SK-N-MC (cell line): ENCODE measurements at regions not wholly inside any gene's neighbourhood (a gene's known extent, or its start where the extent isn't known, plus 50 kb on each side); places are given as distances from the start of the nearest gene placed in this dataset.
"Not testable (repeated sequence)": the region's sequence is repeated elsewhere in the genome, so short reads cannot be mapped to it uniquely, and the experiment has no call there.

Source experiments
- EZH2 ChIP-seq: fragments of 200-600 bp; sonication (generic); IDR thresholded peaks from one replicate; pipeline ENCODE4 v1.6.1; 2017; ENCODE audit warnings: antibody characterized with exemption
- POLR2AphosphoS5 ChIP-seq: IDR thresholded peaks from 2 replicates; pipeline ENCODE4 v1.6.1; 2012; ENCODE audit warnings: mild to moderate bottlenecking, low read depth, low read length, borderline replicate concordance

GRCh38 chr9:96147029-96147428 lies 154.9 kb downstream of the HSD17B3 start:
- TF ChIP-seq POLR2AphosphoS5, EZH2: not testable (repeated sequence)
